ENCODE measurements at regions not wholly inside any gene's neighbourhood (a gene's known extent, or its start where the extent isn't known, plus 50 kb on each side); places are given as distances from the start of the nearest gene placed in this dataset.
"Not testable (repeated sequence)": the region's sequence is repeated elsewhere in the genome, so short reads cannot be mapped to it uniquely, and the experiment has no call there.

GRCh38 chr1:60694980-60695379, 387.4 kb upstream of the NFIA start:
- no peak overlapping the region for H3K27ac Mint-ChIP-seq (ENCODE audit: unreplicated experiment)
- H3K36me3 Mint-ChIP-seq (ENCODE audit: low read depth, unreplicated experiment): no peaks in the 10 kb centered on the region
- H3K4me3 Mint-ChIP-seq (ENCODE audit: unreplicated experiment): no peak overlapping the region
- no peaks in the 10 kb centered on the region for H3K27me3 Mint-ChIP-seq (ENCODE audit: unreplicated experiment)
- no peaks in the 10 kb centered on the region for H3K9me3 Mint-ChIP-seq (ENCODE audit: unreplicated experiment)
- DNase-seq (ENCODE audit: low spot score): no peak
- H3K4me1 Mint-ChIP-seq (ENCODE audit: unreplicated experiment): no peaks in the 10 kb centered on the region
- no peak for TF ChIP-seq CTCF (IDR thresholded peaks at IDR 0.05; ENCODE audit: unreplicated experiment)

DNA sequence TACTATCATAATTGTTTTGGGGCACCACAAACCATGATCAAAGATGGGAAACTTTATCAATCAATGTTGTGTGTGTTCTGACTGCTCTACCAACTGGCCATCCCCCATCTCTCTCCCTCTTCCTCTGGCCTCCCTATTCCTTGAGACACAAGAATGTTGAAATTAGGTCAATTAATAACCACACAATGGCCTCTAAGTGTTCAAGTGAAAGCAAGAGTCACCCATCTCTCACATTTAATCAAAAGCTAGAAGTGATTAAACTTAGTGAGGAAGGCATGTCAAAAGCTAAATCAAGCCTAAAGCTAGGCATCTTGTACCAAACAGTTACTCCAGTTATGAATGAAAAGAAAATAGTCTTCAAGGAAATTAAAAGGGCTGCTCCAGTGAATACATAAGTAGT, 390.3 kb upstream of the NFIA start:
- TF ChIP-seq CTCF (IDR thresholded peaks at IDR 0.05; ENCODE audit: unreplicated experiment): no peak
- no peaks in the 10 kb centered on the region for H3K36me3 Mint-ChIP-seq (ENCODE audit: low read depth, unreplicated experiment)

GRCh38 chr1:60688221-60688620, 394.1 kb upstream of the NFIA start:
- H3K27me3 Mint-ChIP-seq (ENCODE audit: unreplicated experiment); H3K36me3 Mint-ChIP-seq (ENCODE audit: low read depth, unreplicated experiment); H3K4me3 Mint-ChIP-seq (ENCODE audit: unreplicated experiment); H3K4me1 Mint-ChIP-seq (ENCODE audit: unreplicated experiment); H3K9me3 Mint-ChIP-seq (ENCODE audit: unreplicated experiment); DNase-seq (ENCODE audit: low spot score); H3K27ac Mint-ChIP-seq (ENCODE audit: unreplicated experiment): not testable (repeated sequence)

More for the DNA sequence above, 390.3 kb upstream of the NFIA start:
- Mint-ChIP-seq H3K27ac (ENCODE audit: unreplicated experiment) (no peak overlapping the region), H3K9me3 (ENCODE audit: unreplicated experiment) (no peaks in the 10 kb centered on the region), H3K27me3 (ENCODE audit: unreplicated experiment) (no peaks in the 10 kb centered on the region), H3K4me1 (ENCODE audit: unreplicated experiment) (no peaks in the 10 kb centered on the region), H3K4me3 (ENCODE audit: unreplicated experiment) (no peak overlapping the region)
- no peak for DNase-seq (ENCODE audit: low spot score)

DNA sequence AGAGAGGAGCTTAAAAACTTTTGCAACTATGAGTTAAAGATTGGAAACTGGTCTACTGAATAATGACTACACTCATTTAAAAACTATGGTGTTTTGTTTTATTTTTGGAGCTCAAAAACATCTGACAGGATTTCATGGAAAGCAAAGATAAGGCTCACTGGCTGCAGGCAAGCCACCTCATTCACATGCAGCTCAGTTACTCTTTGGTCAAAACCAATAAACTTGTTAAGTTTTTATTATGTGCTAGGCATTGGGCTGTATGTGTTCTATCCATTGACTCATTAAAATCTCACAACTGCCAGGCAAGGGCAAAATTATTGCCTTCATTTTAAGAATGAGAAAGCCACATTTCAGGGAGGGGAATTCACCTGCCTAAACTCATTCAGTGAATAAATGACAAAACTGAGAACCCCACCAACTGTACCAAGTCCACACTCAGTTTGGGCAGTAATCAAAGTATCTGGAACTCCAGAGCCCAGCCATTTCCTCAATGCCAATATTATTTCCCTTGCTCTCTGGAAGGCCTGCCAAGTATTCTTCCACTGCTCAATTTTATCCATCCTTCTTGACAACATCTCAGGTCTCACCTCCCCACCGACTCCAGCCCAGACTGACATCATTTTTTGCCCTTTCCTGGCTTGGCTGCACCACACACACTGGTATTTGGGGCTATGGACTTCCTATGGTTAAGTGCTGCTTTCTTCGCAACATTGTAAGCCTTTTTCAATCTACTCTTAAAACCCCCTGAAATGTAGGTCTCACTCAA, 401.1 kb upstream of the NFIA start:
- peaks cover 11% of the 10 kb centered on the region for H3K4me1 Mint-ChIP-seq (ENCODE audit: unreplicated experiment)
- no peak overlapping the region for H3K27ac Mint-ChIP-seq (ENCODE audit: unreplicated experiment)
- DNase-seq (ENCODE audit: low spot score): no peak
- no peaks in the 10 kb centered on the region for H3K9me3 Mint-ChIP-seq (ENCODE audit: unreplicated experiment)
- no peaks in the 10 kb centered on the region for H3K27me3 Mint-ChIP-seq (ENCODE audit: unreplicated experiment)
- H3K36me3 Mint-ChIP-seq (ENCODE audit: low read depth, unreplicated experiment): no peaks in the 10 kb centered on the region
- TF ChIP-seq CTCF (IDR thresholded peaks at IDR 0.05; ENCODE audit: unreplicated experiment): no peak
- H3K4me3 Mint-ChIP-seq (ENCODE audit: unreplicated experiment): no peak overlapping the region

DNA sequence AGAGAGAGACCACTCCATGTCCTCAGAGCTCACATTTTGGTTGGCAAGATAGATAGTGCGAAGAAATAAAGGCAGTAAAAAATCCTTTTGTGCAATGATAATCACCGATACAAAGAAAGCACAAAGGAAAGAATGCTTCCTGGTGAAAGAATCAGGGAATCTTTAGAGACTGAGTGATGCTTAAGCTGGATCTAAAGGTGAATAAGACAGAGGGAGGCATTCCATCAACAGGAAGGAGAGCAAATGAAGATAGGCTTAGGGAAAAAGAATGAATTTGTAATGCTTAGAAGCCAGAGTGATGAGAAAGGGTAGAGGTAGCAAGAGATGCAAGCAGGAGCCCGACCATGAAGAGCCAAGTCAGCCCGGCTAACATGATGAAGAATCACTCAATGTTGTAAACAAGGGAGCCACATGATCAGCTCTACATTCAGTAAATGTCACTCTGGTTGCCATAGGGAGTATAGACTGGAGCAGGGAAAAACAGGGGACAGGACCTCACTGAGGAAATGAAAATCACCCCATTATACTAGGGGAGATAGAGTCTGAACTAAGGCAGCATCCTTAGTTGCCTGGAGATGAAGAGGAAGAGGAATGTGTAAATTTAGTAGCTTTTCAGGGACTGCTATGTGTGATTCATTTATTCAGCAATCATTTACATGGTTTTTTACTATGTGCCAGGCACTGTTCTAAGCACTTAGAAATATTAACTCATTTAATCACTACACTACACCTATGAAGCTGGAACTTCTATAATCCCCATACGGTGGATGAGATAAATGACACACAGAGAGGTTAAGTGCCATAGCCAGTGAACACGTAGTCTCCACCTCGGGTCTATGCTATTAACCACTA, 402.6 kb upstream of the NFIA start:
- no peak for DNase-seq (ENCODE audit: low spot score)
- H3K9me3 Mint-ChIP-seq (ENCODE audit: unreplicated experiment): no peaks in the 10 kb centered on the region
- TF ChIP-seq CTCF (IDR thresholded peaks at IDR 0.05; ENCODE audit: unreplicated experiment): no peak
- no peaks in the 10 kb centered on the region for H3K36me3 Mint-ChIP-seq (ENCODE audit: low read depth, unreplicated experiment)
- no peak overlapping the region for H3K27ac Mint-ChIP-seq (ENCODE audit: unreplicated experiment)
- no peak overlapping the region for H3K4me3 Mint-ChIP-seq (ENCODE audit: unreplicated experiment)
- no peaks in the 10 kb centered on the region for H3K27me3 Mint-ChIP-seq (ENCODE audit: unreplicated experiment)
- peaks cover 11% of the 10 kb centered on the region for H3K4me1 Mint-ChIP-seq (ENCODE audit: unreplicated experiment)

Data from endothelial cell (in vitro differentiated cells).